Esophagus squamous epithelium (tissue), 4 donors: ENCODE measurements at regions not wholly inside any gene's neighbourhood (a gene's known extent, or its start where the extent isn't known, plus 50 kb on each side); places are given as distances from the start of the nearest gene placed in this dataset.

Experiments
- POLR2A ChIP-seq, 4 donors: fragments of 450-650 bp; IDR thresholded peaks; one replicate each; pipeline ENCODE4 v1.6.1; 2017; ENCODE audit warnings: antibody characterized with exemption in 4 of 4, mild to moderate bottlenecking in 4 of 4, moderate library complexity in 3 of 4
- TF ChIP-seq, protein P1 (sequence below), 6 experiments: fragments of 450-650 bp in 4 of 6; fragments of 200-600 bp in 2 of 6; sonication (generic) in 2 of 6; IDR thresholded peaks; one replicate each; pipeline ENCODE4 v1.5.1; 2016 to 2019; ENCODE audit warnings: antibody characterized with exemption in 6 of 6, mild to moderate bottlenecking in 4 of 6, moderate library complexity in 4 of 6

GRCh38 chr5:68550015-68550414, 334.5 kb downstream of the PIK3R1 start:
- TF ChIP-seq, protein P1, sequence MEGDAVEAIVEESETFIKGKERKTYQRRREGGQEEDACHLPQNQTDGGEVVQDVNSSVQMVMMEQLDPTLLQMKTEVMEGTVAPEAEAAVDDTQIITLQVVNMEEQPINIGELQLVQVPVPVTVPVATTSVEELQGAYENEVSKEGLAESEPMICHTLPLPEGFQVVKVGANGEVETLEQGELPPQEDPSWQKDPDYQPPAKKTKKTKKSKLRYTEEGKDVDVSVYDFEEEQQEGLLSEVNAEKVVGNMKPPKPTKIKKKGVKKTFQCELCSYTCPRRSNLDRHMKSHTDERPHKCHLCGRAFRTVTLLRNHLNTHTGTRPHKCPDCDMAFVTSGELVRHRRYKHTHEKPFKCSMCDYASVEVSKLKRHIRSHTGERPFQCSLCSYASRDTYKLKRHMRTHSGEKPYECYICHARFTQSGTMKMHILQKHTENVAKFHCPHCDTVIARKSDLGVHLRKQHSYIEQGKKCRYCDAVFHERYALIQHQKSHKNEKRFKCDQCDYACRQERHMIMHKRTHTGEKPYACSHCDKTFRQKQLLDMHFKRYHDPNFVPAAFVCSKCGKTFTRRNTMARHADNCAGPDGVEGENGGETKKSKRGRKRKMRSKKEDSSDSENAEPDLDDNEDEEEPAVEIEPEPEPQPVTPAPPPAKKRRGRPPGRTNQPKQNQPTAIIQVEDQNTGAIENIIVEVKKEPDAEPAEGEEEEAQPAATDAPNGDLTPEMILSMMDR (IDR thresholded peaks at IDR 0.05), result no peak
- TF ChIP-seq POLR2A (IDR thresholded peaks at IDR 0.05), result no peak
